HG03469 (cell line): ENCODE measurements at regions not wholly inside any gene's neighbourhood (a gene's known extent, or its start where the extent isn't known, plus 50 kb on each side); places are given as distances from the start of the nearest gene placed in this dataset.

ENCODE experiments used
- ATAC-seq: cut with Tn5 transposase; IDR thresholded peaks from one replicate; pipeline ENCODE4 v1.9.1; 2021; ENCODE audit warnings: mild to moderate bottlenecking, moderate library complexity, moderate number of reproducible peaks; ENCODE audit not compliant: unreplicated experiment

DNA sequence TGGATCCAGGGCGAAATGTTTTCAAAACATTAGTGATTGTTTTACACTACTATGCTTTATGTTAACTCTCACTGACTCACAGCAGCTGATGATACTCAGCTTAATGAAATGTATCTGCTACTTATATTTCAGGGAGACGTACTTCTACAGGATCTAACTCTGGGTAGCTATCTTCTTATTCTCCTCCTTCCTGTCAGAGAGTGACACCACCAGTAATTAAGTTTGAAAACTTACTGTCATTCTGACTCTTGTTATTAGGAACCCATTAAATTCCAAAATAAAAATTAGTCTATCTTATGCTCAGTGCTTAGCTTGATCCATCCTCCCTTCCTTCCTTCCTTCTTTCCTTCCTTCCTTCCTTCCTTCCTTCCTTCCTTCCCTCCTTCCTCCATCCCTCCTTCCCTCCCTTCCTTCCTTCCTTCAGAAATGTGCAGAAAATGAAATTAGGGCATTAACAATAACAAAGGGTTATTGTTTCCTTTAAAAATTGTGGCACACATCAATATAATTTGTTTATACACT is 441.1 kb downstream of the MEIS1 start:
- no peak for ATAC-seq

DNA sequence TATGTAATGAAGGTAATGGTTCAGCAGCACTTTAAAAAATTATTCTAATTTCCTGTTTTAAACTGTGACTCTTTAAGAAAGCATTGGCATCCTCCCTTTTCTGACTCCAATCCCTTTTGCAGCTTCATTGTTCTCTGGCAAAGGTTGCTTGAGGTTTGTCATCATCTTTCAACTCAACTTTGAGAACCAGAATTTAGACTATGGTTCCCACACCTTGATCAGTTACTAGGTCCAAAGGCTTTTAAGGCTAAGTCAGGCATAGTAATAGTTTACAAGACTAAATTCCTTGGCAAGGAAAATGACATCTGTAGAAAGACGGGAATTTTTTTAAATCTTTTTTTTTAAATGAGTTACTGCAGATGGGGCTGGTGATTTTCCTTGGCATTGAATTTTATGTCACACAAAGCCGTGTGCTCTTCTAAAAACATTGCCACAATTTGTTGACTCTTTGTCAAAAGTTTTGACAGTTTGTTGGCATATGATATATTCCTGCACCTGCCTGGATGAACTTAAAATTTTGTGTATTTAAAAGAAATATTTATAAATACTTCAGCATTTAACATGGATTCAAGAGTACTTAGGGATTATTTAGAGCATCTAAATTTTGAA is 451.0 kb downstream of the MEIS1 start:
- no peak for ATAC-seq

DNA sequence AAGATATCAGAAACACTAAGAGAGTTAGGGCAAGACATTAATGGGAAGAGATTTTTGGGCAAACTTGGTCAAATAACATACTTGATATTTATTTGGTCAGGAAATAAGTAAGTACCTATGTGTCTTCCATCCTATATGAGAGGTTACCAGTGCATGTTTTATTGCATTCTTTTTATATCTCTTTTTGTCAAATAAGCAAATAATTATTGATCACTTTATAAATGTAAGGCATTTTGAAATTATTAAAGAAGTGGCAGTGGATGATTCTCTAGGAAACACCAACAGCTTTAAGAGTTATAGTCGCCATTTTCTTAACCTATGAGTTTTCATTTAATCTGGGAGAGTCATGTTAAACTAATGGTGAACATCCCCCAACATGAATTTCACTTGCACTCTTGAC is 453.3 kb downstream of the MEIS1 start:
- no peak for ATAC-seq

DNA sequence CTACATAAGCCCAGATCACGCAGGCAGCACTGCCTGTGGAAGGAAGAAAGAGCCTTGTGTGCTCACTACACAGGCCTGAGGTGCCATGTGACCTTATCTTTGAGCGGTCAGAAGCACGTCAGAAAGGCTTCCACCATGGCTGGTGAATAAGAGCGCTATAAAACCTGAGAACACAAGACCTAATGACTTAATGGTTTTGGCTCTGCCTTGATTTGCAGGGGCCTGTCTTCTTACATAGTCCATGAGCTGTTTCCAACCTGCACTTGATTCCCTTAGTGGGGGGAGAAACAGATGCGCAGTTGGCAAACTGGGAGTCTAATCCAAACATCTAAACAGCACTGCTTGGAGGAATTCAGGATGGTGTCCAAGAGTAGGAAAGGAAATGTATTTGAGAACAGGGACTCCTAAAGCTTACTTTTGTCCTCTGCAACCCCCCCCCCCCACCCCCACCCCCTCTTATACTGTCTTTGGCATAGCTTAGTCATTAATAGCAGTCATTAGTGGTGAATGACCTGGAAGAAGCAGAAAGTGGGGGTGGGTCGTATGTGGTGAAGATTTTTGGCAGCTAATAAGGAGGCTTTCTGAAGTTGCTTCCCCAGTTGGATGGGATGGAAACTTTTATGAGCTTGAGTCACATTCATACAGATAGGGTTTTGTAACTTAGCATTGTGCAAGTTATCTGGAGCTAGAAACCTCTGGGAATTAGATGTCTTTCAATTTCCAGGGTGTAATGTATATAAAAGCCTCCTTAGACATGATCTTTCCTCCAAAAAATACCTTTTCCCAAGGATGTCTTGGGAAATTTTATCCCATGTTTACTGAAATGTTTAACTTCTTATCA is 454.1 kb downstream of the MEIS1 start:
- no peak for ATAC-seq

DNA sequence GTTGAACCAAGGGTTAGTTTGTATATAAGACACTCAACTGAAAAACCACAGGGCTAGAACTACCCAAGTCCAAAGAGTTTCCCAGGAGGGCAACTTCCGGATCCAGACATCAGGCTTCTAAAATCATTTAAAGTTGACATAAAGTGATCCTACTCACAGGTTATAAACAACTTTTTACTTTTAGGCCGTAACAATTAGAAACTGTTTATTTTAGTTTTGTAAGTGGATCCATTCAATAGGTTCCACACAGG is 454.6 kb downstream of the MEIS1 start:
- ATAC-seq, result no peak

DNA sequence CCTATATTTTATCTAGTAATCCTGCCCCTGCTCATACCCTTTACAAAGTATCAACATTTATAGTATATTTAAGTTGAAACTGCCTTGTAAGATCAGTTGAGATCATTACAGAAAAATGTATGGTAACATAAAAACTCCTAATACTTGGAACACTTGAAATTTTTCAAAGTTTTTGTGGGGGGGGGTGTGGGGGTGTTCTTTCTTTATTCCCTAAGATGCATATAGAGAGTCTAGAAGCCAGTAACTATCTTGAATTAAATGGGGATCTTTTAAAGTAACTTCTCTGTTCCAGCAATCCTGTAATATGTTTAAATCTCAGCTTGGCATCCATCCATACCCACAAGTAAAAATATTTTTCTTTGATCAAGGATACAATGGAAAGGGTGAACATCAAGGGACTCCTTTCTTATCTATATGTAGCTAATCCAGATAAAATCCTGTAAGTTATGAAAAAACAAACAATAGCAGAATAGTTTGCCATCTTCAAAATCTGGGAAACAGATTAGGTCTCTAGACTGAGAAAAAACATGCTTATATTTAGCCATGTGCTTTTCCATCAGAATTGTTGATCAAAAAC is 455.3 kb downstream of the MEIS1 start:
- ATAC-seq, result no peak

DNA sequence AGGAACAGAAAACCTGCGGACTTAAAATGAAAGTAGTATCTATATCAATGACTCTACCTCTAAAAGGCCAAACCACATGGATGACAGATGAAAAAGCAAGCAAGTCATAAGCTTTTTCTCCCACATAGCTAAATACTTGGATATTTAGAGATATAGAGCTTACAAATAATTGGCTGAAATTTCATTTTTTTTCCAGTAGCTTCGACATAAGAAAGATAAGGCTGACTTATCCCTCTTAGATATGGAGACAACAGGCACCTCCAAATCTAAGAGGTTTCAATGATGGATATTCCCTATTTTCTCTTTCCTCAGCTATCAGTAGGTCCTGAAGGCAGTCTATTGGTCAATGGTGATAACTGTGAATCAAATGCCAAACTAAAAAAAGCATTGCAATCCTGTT is 460.3 kb downstream of the MEIS1 start:
- ATAC-seq, result no peak

DNA sequence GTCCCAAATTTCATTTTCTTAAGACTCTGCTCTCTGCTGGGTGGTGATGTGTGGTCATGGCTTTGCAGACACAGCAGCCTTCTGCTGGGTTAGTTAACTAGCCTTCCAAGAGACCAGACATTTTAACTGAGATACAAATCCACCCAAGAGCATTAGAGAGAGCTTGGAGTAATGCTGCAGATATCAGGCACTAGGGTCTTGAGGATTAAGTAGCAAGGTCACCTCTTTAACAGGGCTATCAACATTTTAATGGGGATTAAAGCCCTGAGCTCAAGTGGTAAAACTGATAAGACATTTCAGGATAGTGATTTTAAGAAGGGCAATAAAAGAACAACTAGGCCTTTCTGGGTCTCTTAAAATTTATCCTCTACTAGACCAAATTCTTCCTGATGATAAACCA is 461.2 kb downstream of the MEIS1 start:
- ATAC-seq, result no peak

DNA sequence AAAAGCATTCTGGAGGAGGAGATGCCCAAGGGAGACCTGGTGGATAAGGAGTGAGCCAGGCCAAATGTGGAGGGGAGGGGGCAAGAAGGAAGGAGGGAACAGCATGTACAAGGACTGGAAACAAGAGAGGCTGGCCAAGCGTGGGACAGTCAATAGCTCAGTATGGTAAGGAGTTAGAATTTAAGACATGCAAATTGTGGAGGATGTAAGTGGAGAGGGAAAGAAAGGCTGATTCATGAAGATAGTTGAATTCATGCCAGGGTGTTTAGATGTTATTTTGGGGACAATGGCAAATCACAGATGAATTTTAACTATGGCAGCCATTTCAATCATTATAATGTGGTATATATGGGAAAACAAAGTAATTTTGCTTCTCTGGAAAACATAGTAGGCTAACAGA is 462.3 kb downstream of the MEIS1 start:
- no peak for ATAC-seq

DNA sequence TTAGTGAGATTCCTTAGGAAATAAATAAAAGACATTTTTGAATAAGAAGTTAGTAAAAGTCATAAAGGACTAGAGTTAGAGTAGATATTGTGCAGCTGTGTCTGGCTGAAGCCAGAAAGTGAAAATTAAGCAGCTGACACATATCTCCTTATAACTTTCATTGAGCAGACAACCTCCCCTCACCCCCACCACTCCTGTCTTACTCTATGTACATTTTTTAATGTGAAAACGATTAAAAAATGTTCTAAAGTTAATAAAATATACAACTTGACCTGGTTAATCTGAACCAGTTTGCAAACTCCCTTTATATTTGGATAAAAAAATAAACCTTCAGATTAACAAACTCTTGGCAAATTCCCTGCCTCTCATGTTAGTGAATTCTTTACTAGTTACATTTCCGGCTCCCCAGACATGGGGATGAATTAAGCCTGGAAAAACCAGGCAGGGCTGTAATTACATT is 462.8 kb downstream of the MEIS1 start:
- ATAC-seq, result no peak

DNA sequence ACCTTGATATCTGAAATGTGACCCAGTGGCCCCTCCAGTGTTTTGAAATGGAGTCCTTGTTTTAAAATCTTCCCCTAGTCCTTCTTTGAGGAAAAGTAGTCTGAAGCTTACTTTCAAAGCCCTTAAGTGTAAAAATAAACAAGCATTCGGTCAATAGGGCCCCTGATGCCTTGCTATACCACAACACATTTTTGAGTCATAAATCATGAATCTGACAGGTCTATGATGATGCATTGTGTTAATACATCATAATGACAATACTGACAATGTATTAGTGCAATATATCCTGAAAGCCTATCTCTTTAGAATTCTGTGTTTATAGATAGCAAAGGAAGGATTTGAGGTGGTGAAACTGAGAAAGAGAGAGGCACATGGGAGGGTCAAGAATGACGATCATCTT is 464.2 kb downstream of the MEIS1 start:
- ATAC-seq, result no peak

DNA sequence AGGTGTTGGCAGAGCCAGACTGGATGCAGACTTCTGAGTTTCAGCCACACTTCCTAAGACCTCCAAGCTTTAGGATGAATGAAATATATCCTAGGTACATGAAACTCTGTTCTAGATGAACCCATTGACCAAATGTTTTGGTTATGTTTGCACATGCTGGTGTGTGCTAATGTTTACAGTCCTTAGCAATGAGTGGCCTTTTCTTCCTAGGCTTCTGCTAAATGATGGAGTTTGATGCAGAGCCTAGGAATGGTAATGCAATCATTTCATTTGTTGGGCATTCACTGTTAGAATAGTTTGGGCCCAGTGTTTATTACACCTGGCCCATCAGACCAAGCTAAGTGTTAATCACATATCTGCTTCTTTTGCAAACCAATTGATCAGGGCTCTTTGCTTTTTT is 464.7 kb downstream of the MEIS1 start:
- no peak for ATAC-seq

DNA sequence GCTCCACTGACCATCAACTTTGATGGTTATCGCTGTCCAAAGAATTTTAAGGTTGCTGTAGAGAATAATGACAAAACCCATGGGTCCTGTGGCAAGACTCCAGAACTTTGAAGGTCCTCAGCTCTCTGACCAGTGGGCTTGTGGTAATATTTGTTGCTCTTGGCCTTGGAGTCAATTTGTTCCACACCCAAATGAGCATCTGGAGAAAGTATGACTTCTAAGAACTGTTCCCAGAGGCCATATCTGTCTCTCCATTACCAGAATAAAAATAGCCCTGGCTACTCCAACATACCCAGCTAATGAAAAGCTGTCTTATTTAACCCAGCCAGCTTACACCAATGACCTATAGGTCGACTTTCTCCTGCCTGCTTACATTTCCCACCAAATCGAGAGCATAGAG is 466.4 kb downstream of the MEIS1 start:
- no peak for ATAC-seq

DNA sequence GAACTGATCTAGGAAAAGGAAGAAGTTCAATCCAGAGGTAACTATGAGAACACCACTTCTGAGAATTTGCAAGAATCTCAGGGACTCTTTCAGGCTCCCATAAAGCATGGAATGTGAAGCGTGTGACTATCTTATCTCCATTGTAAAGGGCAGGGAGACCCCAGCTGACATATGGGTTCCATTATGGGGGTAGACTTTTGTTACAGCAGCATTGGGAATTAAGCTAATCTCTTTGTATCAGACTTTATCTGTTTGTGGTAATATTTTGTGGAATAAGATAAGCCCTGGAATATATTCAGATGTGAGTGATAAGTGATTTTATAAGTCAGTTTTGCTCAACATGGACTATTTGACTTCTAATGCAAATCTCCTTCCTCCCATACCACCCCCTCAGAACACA is 468.3 kb downstream of the MEIS1 start:
- no peak for ATAC-seq

DNA sequence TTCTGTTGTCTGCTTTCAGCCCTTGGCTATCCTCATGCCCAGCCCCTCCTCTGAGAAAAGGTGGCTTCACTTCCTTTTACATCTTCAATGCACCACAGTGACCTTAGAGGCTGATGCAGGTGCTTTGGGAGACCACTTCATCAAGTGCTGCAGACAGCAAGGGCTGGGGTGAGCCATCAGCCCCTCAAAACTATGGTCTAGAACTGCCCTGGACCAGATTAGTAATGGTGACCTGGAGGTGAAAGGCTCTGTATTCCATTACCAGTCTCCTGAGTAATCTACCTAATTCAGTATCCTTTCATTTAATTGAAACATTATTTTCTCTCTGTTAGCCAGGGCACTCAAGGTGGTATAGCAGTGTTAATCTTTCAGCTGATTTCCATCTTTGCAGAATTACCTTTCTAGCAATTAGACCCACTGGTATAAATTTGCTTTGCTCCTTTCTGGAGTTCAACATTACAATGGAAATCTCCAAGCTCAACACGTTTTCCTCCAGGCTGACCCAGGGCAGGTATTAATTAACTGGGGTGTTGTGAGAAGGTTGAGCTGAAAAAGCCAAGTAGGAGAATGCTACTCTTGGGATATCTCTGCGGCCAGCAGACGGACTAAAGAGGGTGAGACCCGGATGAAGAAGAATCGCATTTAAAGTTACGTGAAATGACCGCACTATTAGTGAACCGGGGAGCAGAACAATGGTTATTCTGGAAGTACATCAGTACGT is 469.0 kb downstream of the MEIS1 start:
- ATAC-seq, result no peak

DNA sequence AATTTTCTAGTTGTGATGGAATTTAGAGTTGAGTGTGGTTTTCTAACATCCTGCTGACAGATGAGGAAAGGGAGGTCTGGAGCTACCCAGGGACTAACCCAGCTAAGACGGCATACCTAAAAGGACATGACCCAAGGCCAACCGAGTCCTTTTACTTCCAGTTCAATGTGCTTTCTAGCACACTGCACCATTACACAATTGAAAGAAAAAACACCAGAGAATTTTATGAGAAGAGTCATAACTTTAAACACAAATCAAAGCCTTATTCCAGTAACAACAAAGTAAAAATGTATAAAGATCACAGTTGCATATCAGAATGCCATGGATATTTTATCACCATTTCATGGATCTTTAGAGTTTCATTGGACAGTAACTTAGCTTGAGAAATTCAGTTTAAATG is 480.3 kb downstream of the MEIS1 start:
- no peak for ATAC-seq

DNA sequence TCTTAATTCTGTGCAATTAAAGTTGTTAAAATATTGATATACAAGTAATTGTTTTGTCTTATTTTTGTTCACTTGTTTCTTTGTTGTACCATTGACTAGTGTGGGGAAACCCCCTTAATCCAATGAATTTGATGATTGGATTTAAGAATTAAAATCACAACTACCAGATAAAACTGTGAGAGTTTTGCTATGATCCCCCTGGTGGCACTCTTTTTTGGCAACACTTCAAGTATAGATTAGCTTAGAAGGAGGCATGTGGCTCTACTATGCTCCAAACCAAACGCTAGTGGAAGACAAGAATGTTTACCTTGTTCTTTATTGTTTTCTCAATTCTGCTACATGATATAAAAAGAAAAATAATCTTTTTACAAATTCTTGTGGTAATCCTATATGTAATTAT is 477.8 kb upstream of the ETAA1 start:
- no peak for ATAC-seq

DNA sequence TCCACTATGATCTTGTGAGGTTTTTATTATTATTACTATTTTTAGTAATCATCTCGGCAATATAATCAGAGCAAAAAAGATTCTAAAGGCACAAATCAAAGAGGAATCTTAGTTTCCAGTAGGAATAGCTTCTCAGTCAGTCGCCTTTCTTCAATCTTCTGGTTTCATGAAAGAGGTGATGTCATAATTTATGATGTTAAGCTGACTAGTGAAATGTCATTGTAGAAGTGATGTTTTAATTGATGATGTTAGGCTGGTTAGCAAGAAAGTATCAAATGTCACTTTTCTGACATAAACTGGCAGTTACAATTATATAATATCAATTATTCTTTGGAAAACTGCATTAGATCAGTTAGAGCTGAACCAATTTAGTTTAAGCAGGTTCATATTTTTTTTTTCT is 476.7 kb upstream of the ETAA1 start:
- ATAC-seq, result no peak

DNA sequence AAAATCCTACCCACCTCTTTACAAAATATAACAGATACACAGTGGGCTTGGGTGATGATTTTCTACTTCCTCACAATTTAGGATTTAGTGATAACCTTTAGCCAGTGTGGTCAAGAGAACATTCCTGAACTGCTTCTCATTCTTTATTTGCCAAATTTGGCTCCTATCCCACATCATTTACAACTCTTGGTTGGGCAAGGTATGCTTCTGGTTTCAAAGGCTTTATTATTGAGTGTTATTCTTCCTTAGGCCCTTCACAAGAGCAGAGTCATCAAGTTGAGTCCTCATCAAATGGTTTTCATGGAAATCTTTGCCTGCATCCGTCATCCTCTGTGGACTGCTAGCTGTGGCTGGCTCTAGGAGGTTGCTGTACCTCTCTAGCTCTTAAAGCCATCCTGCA is 472.0 kb upstream of the ETAA1 start:
- no peak for ATAC-seq

DNA sequence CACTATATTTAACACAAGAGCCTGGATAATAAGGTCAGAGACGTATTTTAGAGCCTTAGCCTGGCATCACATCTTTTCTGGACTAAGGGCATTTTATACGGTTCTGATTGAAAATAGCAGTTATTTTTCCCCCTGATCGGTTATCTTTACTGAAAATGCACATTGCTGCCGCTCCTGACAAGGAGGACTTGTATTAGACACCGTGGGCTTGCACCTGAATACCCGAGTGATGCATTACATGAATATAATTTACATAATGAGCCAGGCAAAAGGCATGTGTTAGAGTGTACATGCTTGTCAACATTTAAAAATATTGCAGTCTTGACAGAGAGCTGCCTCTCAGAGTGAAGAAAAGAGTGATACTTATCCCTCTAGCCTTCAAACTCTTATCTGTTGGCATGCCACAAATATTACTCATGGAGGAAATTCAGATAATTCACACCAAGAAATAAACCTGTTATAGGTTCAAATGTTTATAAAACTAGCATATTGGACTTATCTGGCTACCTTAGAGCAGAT is 470.5 kb upstream of the ETAA1 start:
- ATAC-seq, result no peak

DNA sequence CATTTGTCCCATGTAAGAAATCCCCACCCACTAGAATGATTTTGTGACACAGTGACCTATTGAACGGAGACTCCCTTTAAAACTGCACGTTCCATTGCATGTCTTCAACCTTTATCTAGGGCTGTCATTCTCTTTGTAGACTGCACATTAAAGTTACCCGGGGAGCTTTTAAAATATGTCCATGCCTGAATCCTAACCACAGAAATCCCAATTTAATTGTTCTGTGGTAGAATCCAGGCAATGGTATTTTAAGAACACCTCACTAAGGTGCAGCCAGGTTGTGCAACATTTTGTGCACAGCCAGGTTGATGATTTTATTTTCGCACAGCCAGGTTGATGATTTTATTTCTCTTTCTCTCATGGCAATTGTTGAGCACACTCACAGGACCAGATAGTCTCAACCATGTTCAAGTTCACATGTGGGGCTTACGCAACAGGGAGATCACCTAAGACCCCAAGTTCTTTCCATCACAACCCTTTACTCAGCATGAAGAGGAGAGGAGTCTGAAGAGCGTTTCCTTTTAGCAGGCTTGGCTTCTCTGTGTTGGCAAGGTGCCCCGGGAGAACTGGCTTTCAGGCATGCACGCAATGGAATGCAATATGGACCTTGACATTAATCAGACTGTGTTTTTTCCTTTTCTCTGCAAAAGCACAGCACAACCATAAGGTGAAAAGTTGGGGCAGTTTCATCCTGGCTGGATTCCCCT is 467.3 kb upstream of the ETAA1 start:
- ATAC-seq, result no peak
